GM18499 (cell line): ENCODE measurements at regions not wholly inside any gene's neighbourhood (a gene's known extent, or its start where the extent isn't known, plus 50 kb on each side); places are given as distances from the start of the nearest gene placed in this dataset.

Experiments used
- ATAC-seq: cut with Tn5 transposase; IDR thresholded peaks from one replicate; pipeline ENCODE4 v1.9.1; 2021; ENCODE audit warnings: moderate number of reproducible peaks; ENCODE audit not compliant: insufficient read depth, unreplicated experiment

DNA sequence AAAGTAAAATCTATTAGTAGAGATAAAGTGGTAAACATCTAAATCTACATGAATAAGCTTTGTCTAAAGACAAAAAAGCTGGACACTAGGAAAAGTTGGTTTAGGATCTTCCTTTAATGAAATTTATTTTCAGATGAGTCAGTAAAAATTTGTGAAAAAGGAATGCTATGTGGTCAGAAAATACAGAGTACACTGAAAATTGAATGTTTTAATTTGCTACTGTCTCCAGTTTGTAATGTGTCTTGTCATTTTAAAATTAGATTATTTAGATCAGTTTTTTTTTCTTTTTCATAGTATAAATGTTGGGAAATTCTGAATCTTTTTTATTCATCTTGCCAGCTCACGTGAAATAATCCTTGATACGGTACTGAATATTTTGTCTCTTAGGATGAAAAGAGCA lies 56.9 kb downstream of the SLITRK6 start:
- ATAC-seq, result no peak

DNA sequence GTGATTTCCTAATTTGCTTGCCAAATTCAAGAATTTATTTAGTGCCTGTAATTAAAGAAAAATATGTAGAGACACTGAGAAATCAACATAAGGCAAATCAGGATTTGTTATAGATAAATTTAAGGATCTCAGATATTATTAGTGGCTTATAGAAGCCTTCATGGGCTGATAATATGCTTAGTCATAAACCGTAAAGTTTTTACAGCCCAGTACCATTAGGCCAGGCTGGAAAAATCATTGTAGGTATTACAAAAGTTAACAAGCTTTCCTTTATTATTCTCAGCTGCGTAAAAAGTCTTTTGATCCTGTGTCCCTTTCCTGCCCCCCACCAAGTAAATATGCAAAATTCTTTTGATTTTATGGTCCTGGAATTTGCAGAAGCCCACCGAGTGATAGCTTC lies 58.2 kb downstream of the SLITRK6 start:
- no peak for ATAC-seq

DNA sequence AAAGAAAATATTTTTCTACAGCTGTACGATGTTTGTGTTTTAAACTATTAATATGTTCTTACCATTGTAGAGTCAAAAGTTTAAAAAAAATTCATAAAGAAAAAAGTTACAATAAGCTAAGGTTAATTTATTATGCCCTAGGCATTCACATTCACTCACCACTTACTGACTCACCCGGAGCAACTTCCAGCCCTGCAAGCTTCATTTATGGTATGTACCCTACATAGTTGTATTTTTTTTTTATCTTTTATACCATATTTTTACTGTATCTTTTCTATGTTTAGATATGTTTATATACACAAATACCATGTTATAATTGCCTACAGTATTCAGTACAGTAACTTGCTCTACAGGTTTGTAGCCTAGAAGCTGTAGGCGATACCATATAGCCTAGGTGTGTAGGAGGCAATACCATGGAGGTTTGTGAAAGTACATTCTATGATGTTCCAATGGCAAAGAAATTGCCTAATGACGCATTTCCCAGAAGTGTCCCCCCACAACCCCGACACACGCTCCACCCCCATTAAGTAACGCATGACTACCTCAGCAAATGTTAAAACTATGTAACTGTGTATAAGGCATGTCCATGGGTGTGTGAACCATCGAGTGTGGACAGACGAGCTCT lies 60.4 kb downstream of the SLITRK6 start:
- ATAC-seq, result no peak

DNA sequence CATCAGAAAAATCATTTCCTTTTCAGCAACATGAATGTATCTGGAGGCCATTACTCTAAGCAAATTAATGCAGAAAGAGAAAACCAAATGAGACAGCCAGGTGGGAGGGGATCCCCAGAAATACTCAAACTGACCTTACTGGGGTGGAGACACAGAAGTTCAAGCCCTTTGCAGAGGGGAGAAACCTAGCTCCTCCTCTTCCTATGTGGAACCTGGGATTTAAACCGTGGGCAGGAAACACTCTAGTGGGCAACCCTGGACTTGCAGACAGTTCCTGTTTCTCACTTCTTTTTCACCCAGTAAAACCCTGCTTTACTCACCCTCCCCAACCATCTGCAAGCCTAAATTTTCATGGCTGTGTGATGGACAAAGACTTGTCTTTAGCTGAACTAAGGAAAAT lies 61.3 kb downstream of the SLITRK6 start:
- no peak for ATAC-seq

DNA sequence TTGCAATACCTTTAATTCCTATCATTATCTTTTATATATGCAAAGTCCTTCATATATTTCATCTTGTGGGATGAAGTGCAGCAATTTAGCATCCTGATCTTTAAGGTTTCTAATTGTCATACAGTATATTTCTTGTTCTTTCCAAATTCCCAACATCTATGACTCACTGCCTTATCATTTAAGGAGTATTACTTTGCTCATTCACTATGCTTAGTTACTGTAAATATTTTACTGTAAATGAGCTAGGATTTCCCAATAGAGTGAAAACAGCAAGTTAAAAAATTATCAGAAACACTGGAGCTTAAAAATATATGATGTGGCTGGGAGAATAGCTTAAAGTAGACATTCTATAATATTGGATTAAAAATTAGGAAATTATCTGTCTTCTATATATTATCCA lies 69.9 kb downstream of the SLITRK6 start:
- no peak for ATAC-seq

DNA sequence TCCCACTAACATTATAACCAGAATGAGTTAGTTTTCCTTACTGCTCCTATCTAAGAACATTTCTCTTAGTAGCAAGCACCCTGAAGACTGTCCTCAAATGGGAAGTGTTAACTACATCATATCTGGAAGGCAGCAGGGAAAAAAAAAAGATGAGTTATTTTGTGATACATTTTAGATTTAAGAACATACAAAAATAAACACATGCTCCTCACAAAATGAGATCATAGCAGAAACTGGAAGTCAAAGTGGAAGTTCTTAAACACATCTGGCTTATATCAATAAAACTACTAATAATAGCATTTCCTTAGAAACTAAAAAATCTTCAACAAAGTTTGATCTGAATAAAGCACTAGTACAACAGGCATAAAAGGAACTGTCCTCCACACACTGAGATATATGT lies 70.4 kb downstream of the SLITRK6 start:
- ATAC-seq, result no peak

DNA sequence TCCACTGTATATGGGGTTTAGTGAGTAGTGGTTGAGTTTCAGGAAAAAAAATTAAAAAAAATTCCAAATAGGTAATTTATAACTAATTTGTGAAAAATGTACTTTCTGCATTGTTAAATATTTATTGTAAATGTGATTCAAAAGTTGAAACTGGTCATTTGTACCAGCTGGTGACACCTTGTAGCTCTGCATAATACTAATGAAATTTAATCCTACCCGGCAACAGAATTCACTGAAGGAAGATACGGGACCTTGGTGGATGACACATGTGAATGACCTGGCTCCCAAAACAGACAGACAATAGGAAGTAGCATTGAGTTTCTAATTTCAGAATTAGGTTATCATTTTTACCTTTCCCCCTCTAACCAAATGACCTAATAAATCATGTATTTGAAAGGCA lies 73.8 kb downstream of the SLITRK6 start:
- no peak for ATAC-seq

DNA sequence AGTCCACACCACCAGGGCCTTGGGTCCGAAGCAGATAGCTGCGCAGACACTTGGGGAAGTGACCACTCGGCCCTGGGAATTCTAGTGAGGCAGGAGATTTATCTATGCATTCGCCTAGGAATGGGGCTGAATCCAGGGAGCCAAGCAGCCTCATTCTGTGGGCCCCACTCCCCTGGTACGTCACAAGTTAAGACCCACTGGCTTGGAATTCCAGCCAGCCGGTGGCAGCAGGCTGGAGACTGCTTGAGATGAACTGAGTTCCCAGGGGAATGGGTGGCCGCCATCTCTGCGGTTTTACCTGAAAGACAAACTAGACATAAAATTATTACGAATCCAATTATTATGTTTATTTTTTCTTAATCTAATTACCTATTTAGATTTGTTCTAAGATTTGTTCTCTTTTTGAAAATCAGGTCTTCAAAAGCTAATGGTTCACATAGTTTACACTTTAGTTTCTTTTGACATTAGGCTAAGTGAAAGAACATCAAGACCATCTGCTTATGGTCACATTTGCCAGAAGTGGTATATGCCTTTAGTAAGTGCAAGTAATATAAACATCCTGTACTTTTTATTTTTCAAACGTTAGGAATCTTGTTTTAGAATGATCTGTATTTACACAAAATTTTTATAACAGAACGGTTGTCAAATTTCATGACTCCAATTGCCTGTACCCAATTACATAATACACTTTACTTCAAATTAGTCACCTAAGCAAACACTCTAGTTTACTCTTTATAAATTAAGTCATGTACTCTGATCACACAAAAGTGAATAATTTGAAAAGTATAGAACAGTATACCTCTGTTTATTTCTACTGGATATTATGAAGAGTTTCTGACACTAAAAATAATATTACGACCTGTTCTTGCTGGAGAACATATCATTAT lies 74.4 kb downstream of the SLITRK6 start:
- no peak for ATAC-seq

DNA sequence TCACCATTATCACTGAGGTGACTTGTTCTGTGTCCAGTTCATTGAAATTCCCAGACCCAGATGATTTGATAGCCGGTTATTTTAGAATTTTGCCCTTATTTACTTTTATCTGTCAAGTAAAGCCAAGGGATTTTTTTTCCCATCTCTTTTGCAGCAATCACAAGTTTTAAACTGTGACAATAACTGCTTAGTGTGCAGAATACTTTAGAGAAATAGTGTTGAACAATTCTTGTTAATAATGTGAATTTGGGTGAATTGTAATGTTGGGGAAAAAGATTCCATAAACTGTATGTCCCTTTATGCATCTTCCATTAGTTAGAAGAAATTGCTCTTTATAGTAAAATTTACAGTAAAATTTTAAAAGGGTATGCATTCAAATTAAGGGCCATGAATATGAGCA lies 79.5 kb downstream of the SLITRK6 start:
- ATAC-seq, result no peak

DNA sequence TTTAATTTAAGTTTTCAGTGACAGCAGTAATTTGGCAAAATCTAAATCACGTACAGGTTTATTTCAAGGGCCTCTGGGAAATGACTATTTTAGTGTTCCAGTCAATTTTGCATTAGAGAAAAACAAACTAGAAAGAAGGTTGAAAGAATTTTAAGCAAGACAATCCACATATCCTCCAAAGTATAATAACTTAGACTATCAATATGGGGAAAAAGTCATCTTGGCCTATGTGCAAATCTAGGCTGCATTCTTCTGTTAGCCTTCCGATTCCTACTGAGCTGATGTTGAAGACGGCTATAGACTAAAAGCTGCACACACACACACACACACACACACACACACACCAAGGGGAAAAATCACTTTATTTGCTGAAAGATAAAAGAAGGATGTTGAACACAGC lies 81.3 kb downstream of the SLITRK6 start:
- no peak for ATAC-seq

DNA sequence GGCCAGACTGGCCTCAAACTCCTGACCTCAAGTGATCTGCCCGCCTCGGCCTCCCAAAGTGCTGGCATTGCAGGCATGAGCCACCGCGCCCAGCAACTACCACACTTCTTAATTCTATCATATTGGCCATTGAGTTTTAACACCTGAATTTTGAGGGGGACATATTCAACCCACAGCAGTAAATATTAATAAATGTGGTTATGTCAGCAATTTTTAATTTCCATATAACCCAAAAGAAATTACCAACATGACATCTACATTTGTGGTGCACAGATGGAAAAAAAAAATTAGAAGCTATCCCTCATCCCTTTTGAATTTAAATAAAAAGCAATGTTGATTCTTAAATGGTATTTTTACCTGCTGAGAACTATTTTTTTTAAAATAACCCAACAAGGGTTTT lies 88.7 kb downstream of the SLITRK6 start:
- no peak for ATAC-seq

DNA sequence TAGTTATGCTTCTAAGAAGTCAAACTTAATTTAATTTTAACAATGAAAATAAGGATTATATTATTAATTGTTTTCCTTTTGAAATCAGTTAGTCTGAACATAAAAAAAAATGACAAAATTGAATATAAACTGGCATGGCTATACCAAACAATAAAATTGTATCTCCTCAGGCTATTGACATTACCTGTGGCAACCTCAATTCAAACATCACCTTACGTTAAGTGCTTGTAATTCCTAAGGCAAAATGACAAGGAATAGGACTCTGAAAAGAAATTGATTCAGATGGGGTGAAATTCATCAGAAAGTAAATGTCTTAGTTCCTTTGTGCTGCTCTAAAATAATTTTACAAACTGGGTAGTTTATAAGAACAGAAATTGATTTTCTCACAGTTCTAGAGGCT lies 89.5 kb downstream of the SLITRK6 start:
- ATAC-seq, result no peak

DNA sequence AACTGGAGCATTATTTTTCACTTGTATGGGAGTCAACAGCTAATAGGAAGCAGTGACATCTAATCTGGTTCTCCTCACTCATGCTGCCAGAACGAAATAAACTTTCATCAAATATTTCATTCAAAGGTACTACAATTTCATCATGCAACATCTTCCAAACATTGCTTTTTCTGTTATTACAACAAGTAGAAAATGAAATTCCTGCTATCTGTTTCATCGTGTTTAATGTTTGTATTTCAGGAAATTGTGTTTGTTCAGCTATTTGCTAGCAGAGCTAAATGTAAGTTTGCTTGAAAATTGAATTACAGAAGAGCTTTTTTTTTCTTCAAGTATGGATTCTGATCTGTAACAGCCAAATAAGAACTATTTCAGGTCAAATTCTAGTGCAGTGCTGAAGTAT lies 90.1 kb downstream of the SLITRK6 start:
- no peak for ATAC-seq

DNA sequence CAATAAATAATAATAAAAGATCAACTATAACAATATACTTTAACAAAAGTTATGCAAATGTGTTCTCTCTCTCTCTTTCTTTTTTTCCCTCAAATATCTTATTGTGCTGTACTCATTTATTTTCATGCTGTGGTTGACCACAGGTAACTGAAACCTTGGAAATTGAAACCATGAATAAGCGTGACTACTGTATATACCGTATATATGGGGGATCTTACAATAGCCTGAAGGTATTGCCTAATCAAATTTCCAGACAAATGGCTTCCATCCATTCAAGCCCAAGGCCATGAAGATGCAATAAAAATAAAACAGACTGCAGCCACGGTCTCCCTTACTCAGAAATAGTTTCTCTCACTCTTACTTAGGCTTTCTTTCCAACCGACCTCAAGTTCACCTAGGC lies 98.3 kb downstream of the SLITRK6 start:
- no peak for ATAC-seq

DNA sequence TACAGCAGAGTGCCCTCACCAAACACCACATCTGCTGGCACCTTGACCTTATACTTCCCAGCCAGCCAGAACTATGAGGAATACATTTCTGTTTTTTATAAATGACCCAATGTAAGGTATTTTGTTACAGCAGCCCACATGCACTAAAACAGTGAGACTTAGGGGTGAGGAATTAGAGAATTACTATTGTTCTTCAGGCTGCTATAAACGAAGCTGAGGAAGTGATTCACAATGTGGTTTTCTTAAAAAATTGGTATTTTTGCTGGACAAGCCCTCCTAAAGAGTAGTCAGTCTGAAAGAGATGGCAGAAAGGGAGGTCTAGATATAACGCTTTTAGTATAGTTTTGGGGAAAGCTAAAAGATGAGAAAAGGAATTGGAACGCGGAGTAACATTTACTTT lies 101.0 kb downstream of the SLITRK6 start:
- no peak for ATAC-seq

DNA sequence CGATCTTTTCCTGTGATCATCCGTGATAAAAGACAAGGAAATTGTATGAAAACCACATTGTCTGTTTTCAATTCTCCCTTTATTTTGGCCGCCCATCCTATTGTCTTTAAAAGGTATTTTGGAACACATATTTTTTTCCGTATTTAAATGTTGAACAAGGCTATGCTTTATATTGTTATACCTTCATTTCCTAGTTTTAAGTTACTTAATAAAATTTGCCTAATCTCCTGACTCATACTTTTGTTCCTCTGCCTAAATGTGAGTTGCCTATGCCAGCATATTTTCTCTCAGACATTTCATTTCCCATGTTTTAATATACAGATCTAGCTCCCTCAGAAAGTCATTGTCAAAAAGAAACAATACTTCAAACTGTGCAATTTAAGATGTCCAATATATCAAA lies 104.2 kb downstream of the SLITRK6 start:
- ATAC-seq, result no peak

DNA sequence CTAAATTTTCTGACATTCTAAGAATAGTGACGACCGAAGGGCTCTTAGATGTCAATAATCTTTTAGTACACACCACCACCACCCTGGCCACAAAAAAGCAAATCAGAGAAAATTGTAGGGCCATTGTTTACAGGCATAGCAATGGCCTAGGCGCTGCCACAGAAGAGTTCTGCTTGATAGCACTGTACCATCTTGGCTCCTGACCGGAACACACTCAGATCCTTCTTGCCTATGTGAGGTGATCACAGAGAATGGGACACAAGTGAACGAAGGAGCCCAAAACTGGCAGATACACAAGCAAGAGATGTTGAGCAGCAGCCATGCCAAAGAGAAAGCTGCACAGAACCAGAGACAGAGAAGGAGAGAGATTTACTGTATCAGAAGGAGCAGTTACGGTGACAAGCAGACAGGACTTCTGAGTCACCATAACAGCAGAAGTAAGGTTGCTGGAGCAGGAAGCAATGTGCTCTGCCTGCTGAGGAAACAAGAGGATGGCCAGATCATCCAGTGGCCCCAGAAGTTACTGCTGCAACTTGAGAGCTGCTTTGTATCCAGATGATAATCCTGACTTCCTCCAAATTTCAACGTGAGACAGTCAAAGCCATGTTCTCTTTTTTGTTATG lies 105.2 kb downstream of the SLITRK6 start:
- ATAC-seq, result no peak

DNA sequence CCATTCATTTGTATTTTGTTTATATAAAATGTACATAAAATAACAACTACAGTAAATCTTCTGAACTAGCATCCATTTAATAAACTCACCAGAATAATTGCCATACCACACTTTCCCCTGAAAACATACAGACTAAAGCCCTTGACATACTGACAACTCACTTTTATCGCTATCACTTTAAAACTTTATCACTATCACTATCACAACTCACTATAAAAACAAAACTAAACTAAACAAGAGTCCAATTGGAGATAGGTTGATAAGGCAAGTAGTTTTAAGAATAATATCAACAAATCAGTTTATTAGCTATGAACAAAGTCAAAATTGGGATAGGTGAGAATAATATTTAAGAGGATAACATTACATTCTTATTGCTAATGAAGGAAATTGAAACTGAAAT lies 108.9 kb downstream of the SLITRK6 start:
- ATAC-seq, result no peak

DNA sequence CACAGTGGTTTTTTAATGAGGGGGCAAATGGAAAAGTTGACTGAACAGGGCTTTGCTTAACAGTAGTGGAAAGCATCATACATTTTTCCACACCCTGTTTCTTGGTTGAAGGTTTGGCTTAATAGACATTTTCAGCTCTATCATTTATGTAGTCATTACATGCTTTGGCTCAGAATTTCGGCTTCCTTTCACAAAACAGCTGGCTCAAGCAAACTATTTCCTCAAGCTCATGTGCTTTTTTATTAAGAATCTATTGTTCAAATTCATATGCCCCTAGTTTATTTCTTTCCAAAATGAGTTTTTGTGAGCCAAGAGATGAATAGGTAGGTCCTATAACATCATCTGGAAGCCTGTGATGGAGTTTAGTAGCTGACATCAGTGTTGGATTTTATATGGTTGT lies 113.8 kb downstream of the SLITRK6 start:
- no peak for ATAC-seq

DNA sequence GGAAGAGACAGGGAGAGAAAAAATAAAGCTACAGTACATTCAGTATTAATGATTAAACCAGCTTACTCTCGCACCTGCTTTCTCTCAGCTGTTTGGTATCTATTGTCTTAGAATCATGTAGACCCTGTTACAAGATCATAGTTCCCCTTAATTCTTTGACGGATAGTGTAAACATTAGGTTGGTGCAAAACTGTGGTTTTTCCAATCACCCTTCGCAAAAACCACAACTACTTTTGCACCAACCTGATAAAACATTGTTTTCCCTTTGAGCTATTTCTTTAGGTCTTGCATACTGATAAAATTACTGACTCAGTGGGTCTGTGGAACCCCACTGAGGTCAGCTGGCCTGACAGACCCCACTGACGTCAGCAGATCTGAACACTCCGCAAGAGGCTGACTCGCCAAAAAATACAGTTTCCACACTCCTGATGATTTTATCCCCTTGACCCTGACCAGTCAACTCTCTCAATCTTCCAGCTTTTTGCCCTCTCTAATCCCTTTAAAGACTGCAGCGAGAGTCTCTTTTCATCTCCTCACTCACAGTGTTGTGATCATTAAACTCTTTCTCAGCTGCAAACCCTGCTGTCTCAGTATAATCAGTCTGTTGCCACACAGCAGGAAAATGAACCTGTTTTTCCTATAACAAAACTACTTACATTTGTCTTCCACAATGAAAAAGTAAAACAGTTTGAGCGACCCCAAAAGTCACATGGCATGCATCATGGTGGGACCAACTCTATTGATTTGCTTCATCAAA lies 123.9 kb downstream of the SLITRK6 start:
- ATAC-seq, result no peak

DNA sequence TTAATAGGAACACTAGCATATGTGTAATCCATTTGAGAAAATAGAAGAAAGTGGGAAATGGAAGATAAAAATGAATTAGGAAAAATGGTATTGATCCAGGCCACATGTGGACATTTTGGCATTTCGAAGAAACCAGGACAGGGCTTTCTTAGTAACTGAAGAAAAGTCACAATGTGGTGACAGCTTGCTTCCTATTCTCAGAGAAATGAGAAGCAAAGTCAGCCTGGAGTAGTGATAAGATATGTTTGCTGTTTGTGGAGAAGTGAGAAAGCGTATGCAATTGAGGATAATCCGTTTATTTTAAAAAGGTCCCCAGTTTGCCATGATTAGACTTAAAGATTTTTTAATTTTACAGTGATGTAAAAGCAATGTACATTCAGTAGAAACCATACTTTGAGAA lies 127.9 kb downstream of the SLITRK6 start:
- ATAC-seq, result no peak
